Fibroblast of mammary gland (primary cell): ENCODE measurements at regions not wholly inside any gene's neighbourhood (a gene's known extent, or its start where the extent isn't known, plus 50 kb on each side); places are given as distances from the start of the nearest gene placed in this dataset.
"Not testable (repeated sequence)": the region's sequence is repeated elsewhere in the genome, so short reads cannot be mapped to it uniquely, and the experiment has no call there.

Source experiments
- DNase-seq: peaks from one replicate; pipeline ENCODE4 v3.0.0-alpha.2; 2010; ENCODE audit warnings: low read depth
- H3K4me3 ChIP-seq: 2 replicates; pipeline ENCODE4 v1.5.1; 2011; ENCODE audit warnings: low read depth, mild to moderate bottlenecking, low read length, moderate library complexity; ENCODE audit not compliant: control insufficient read depth
- TF ChIP-seq, protein P1 (sequence below): conservative IDR thresholded peaks from 2 replicates; pipeline ENCODE4 v1.5.1; 2011; ENCODE audit warnings: low read depth, low read length, inconsistent platforms; ENCODE audit not compliant: control insufficient read depth, insufficient read depth

DNA sequence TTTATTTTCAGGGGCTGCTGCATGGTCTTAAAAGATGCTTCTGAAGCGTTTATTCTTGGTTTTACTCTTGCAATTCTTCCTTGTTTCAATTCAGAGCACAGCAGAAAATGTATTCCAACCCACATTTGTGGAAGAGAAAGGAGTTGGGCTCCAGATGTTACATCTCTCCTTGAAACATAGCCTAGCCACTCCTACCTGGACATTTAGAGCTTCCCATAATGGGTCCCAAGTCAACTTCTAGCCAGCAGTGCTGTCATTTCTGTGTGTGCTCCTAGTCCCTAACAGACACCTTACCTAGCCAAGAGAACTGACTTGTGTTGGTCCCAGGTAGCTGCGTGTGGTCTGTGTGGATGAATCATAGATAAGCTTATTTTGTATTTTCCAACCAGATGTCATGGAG lies 61.2 kb upstream of the ANKRD55 start:
- DNase-seq, result no peak
- TF ChIP-seq, protein P1, sequence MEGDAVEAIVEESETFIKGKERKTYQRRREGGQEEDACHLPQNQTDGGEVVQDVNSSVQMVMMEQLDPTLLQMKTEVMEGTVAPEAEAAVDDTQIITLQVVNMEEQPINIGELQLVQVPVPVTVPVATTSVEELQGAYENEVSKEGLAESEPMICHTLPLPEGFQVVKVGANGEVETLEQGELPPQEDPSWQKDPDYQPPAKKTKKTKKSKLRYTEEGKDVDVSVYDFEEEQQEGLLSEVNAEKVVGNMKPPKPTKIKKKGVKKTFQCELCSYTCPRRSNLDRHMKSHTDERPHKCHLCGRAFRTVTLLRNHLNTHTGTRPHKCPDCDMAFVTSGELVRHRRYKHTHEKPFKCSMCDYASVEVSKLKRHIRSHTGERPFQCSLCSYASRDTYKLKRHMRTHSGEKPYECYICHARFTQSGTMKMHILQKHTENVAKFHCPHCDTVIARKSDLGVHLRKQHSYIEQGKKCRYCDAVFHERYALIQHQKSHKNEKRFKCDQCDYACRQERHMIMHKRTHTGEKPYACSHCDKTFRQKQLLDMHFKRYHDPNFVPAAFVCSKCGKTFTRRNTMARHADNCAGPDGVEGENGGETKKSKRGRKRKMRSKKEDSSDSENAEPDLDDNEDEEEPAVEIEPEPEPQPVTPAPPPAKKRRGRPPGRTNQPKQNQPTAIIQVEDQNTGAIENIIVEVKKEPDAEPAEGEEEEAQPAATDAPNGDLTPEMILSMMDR, result no peak
- H3K4me3 ChIP-seq, result no peak overlapping the region

DNA sequence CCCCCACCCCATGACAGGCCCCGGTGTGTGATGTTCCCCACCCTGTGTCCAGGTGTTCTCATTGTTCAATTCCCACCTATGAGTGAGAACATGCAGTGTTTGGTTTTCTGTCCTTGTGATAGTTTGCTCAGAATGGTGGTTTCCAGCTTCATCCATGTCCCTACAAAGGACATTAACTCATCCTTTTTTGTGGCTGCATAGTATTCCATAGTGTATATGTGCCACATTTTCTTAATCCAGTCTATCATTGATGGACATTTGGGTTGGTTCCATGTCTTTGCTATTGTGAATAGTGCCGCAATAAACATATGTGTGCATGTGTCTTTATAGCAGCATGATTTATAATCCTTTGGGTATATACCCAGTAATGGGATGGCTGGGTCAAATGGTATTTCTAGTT lies 59.7 kb upstream of the ANKRD55 start:
- H3K4me3 ChIP-seq, DNase-seq: not testable (repeated sequence)

DNA sequence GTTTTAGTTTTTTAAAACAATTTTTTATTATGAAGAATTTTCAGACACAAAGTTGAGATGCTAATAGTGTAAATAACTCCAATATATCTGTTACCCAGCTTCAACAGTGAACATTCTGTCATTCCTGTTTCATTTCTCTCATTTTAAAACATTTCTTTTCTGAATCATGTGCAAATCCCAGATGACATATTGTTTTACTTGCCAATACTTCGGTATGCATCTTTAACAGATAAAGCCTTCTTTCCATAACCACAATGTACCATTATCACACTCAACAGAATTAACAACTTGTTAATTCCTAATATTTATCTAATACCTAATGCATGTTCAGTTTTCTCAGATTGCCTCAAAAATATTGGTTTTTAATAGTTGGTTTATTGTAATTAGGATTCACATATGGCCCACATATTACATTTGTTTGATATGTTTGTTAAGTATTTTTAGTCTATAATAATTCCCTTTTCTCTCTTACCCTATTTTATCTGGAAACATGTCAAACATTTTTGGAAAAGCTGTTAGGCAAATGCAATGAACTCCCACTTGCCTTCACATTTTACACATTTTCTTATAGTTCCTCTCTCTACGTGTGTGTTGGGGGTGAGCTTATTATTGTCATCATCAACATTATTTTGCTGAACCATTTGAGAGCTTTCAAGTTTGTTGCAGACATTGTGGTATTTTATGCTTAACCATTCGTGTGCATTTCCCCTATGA lies 58.7 kb upstream of the ANKRD55 start:
- H3K4me3 ChIP-seq, result no peak overlapping the region
- TF ChIP-seq, protein P1, result no peak

DNA sequence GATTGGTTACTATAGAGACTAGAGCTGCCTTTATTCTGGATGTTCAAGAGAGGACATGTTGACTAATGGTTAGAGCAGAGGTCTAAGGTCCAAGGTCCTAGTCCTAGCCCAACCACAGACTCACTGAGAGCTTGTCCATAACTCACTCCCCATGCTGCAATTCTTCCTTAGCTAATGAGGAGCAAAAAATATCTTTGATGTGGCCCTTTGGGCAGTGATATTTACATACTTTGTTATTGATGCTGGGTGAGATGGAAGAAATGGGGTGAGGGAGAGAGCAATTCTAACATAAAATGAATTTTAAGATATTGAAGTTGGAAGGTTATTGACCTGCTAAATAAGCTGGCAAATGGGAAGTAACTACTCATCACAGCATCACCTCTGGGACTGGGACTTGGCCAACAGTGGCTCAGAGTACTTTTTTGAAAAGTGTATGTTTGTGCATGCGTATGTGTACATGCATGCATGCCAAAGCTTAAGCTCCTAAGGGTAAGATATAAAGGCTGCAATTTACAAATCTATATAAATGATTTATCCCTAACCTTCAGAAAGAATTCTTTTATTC lies 58.0 kb upstream of the ANKRD55 start:
- DNase-seq, result no peak

More for the DNA sequence above, 58.7 kb upstream of the ANKRD55 start:
- DNase-seq, result no peak

DNA sequence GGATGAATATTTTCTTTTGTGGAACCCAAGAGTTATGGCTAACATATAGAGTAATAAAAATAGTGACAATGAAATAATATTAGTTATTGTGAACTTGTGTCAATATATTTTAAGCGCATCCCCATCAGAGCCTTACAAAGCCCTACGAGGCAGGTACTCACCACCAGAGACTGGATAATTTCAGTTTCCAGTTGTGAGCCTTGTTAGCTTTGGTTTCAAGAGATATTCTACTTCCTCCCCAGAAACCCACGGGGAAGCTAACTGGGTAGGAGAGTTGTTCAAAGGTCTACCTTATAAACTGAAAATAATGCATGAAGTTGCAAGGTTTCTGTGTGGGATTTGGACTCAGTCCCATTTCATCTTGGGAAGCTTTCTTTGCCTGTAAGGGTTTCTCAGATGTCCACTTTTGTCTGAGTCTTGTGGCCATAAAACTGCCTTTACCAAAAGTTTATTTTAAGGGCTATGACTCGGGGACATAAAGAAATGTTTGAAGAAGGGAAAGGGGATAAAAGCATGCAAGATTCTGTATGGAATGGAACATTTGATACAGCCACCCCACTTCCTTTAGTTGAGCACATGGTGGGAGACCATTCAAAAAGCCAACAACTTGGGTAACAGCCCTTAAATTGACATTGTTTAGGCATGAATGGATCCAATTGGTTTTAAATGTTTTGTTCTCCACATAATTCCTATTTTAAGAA lies 57.4 kb upstream of the ANKRD55 start:
- TF ChIP-seq, protein P1, result no peak
- H3K4me3 ChIP-seq, result no peak overlapping the region
- no peak for DNase-seq

More for the DNA sequence above, 58.0 kb upstream of the ANKRD55 start:
- H3K4me3 ChIP-seq, result no peak overlapping the region
- TF ChIP-seq, protein P1, result no peak

DNA sequence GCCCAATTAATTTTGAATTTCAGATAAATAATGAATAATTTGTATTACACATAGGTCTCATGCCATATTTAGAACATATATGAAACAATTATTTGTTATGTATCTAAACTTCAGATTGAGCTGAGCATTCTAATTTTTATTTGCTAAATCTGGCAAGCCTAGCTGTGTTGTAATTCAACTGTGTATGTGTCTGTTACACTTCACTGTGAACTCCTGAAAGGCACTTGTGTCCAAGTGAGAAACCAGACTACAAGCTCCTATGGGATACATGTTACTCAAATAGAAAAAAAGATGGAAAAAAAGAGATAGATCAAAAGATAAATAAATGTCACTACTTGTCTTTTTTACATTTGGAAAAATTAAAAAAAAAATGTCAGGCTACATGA lies 56.5 kb upstream of the ANKRD55 start:
- DNase-seq, result no peak
- no peak overlapping the region for H3K4me3 ChIP-seq
- TF ChIP-seq, protein P1, result no peak
